ENCODE measurements at regions not wholly inside any gene's neighbourhood (a gene's known extent, or its start where the extent isn't known, plus 50 kb on each side); places are given as distances from the start of the nearest gene placed in this dataset.

DNA sequence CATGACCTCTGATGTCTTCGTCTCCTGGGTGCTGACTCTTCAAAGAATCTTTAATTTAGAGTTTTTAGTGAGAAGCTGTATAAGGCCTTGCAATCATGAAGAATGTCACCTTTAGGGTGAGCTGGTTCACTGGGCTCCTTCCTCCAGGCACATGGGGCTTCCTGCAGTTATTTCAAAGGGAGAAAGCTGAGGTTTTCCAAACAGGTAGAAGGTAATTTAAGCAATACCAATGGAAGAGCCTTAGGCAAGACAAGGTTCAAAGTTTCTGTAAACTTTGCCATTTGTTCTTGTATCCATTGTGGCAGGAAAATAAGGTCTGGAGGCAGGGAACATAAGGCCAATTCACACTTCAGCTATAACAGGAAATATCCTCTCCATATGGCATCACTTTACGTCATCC lies 88.0 kb upstream of the EIF5 start:
- peaks cover 8% of the 10 kb centered on the region for H3K27me3 Mint-ChIP-seq (ENCODE audit: low read depth)
- peaks cover 10% of the 10 kb centered on the region for H3K4me1 Mint-ChIP-seq (ENCODE audit: low read depth)
- no peak overlapping the region for H3K4me3 Mint-ChIP-seq (ENCODE audit: unreplicated experiment)
- H3K27ac Mint-ChIP-seq (ENCODE audit: unreplicated experiment), result no peak overlapping the region
- no peak for DNase-seq (ENCODE audit: low spot score)
- TF ChIP-seq, protein P1, sequence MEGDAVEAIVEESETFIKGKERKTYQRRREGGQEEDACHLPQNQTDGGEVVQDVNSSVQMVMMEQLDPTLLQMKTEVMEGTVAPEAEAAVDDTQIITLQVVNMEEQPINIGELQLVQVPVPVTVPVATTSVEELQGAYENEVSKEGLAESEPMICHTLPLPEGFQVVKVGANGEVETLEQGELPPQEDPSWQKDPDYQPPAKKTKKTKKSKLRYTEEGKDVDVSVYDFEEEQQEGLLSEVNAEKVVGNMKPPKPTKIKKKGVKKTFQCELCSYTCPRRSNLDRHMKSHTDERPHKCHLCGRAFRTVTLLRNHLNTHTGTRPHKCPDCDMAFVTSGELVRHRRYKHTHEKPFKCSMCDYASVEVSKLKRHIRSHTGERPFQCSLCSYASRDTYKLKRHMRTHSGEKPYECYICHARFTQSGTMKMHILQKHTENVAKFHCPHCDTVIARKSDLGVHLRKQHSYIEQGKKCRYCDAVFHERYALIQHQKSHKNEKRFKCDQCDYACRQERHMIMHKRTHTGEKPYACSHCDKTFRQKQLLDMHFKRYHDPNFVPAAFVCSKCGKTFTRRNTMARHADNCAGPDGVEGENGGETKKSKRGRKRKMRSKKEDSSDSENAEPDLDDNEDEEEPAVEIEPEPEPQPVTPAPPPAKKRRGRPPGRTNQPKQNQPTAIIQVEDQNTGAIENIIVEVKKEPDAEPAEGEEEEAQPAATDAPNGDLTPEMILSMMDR (IDR thresholded peaks at IDR 0.05), result no peak
- H3K9me3 Mint-ChIP-seq (ENCODE audit: low read depth), result no peaks in the 10 kb centered on the region
- H3K36me3 Mint-ChIP-seq (ENCODE audit: low read depth), result no peaks in the 10 kb centered on the region

DNA sequence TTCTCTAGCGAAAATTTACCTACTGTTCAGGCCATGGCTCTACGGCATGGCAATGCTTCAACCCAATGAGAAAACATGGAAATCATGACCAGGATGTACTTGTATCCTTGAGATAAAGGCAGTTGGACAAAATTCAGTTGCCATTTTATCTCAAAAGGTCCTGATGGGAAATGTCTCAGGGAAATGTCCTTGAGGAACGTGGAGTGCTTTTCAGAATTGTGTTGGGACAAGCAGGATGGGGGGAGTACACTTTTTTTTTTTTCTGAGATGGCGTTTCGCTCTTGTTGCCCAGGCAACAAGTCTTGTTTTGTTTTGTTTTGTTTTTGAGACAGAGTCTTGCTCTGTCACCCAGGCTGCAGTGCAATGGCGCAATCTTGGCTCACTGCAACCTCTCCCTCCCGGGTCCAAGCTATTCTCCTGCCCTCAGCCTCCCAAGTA lies 86.8 kb upstream of the EIF5 start:
- no peak overlapping the region for H3K4me3 Mint-ChIP-seq (ENCODE audit: unreplicated experiment)
- H3K36me3 Mint-ChIP-seq (ENCODE audit: low read depth), result no peaks in the 10 kb centered on the region
- peaks cover 4% of the 10 kb centered on the region for H3K27me3 Mint-ChIP-seq (ENCODE audit: low read depth)
- H3K4me1 Mint-ChIP-seq (ENCODE audit: low read depth), result peaks cover 10% of the 10 kb centered on the region
- TF ChIP-seq, protein P1 (IDR thresholded peaks at IDR 0.05), result no peak
- H3K9me3 Mint-ChIP-seq (ENCODE audit: low read depth), result peaks cover 4% of the 10 kb centered on the region
- DNase-seq (ENCODE audit: low spot score), result no peak
- H3K27ac Mint-ChIP-seq (ENCODE audit: unreplicated experiment), result no peak overlapping the region

DNA sequence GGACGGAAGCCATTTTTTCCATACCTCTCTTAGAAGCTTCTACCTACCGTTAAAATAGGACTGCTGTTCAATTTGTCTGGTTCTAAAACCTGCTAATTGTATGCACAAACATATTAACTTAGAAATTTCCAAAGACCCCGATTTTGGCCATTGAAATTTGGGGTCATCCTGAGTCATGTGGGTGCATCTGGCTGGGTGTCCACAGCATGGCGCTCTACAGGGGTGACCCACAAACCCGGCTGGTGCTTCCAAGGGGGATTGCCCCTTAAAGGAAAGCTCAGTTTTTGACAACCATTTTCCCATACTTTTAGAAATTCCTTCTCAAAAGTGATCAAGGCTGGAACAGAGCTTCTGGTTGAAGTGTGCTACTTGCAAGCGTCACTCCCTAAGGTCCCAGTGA lies 83.9 kb upstream of the EIF5 start:
- H3K27me3 Mint-ChIP-seq (ENCODE audit: low read depth), result peaks cover 5% of the 10 kb centered on the region
- no peak for DNase-seq (ENCODE audit: low spot score)

DNA sequence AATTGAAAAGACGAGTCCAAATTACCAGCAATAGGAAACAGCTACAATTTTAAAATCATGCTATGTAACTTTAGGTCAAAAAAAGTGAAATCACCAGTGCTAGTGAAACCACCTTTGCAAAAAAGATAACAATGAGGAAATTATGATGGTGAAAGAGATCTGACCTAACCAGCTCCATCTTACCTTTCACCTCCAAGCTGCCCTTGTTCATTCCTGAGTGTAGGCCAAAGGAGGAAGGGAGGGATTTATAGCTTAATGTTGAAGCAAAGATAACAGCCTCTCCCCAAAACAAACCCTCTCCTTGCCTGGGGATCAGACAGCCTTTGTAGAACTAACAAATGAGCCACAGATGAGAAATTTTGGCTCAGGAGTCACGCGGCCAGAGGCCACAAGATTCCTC lies 83.2 kb upstream of the EIF5 start:
- H3K27ac Mint-ChIP-seq (ENCODE audit: unreplicated experiment), result no peak overlapping the region
- no peak overlapping the region for H3K4me3 Mint-ChIP-seq (ENCODE audit: unreplicated experiment)
- peaks cover 4% of the 10 kb centered on the region for H3K9me3 Mint-ChIP-seq (ENCODE audit: low read depth)
- TF ChIP-seq, protein P1 (IDR thresholded peaks at IDR 0.05), result no peak
- H3K36me3 Mint-ChIP-seq (ENCODE audit: low read depth), result no peaks in the 10 kb centered on the region
- DNase-seq (ENCODE audit: low spot score), result no peak
- peaks cover 9% of the 10 kb centered on the region for H3K27me3 Mint-ChIP-seq (ENCODE audit: low read depth)
- peaks cover 2% of the 10 kb centered on the region for H3K4me1 Mint-ChIP-seq (ENCODE audit: low read depth)

More for the DNA sequence above, 83.9 kb upstream of the EIF5 start:
- H3K36me3 Mint-ChIP-seq (ENCODE audit: low read depth), result no peaks in the 10 kb centered on the region
- H3K9me3 Mint-ChIP-seq (ENCODE audit: low read depth), result peaks cover 4% of the 10 kb centered on the region
- TF ChIP-seq, protein P1 (IDR thresholded peaks at IDR 0.05), result no peak
- peaks cover 6% of the 10 kb centered on the region for H3K4me1 Mint-ChIP-seq (ENCODE audit: low read depth)
- H3K4me3 Mint-ChIP-seq (ENCODE audit: unreplicated experiment), result no peak overlapping the region
- no peak overlapping the region for H3K27ac Mint-ChIP-seq (ENCODE audit: unreplicated experiment)

DNA sequence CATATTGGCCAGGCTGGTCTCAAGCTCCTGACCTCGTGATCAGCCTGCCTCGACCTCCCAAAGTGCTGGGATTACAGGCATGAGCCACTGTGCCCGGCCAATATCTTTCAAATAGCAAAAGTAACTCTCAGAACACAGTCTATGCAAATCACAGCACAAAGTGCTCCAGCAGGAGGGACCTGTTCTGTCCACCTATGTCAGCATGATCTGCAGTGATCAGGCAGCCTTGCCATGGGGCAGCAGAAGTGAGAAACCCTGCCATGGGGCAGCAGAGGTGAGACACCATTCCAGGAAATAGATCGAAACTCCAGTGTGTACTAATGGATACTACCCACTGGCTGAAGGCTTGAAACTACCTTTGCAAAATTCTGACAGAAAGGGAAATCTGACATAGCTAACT lies 78.5 kb upstream of the EIF5 start:
- Mint-ChIP-seq H3K4me3 (ENCODE audit: unreplicated experiment) (no peak overlapping the region), H3K36me3 (ENCODE audit: low read depth) (no peaks in the 10 kb centered on the region), H3K9me3 (ENCODE audit: low read depth) (peaks cover 6% of the 10 kb centered on the region), H3K27me3 (ENCODE audit: low read depth) (peaks cover 9% of the 10 kb centered on the region), H3K27ac (ENCODE audit: unreplicated experiment) (no peak overlapping the region), H3K4me1 (ENCODE audit: low read depth) (peaks cover 5% of the 10 kb centered on the region)
- TF ChIP-seq, protein P1 (IDR thresholded peaks at IDR 0.05), result no peak
- DNase-seq (ENCODE audit: low spot score), result no peak

All from chondrocyte (in vitro differentiated cells).